CD4-positive, alpha-beta T cell treated with Interleukin-17A for 1 hour (primary cell): ENCODE measurements at regions not wholly inside any gene's neighbourhood (a gene's known extent, or its start where the extent isn't known, plus 50 kb on each side); places are given as distances from the start of the nearest gene placed in this dataset.

Experiments
- DNase-seq: peaks from one replicate; pipeline ENCODE4 v3.0.0-alpha.2; 2020

DNA sequence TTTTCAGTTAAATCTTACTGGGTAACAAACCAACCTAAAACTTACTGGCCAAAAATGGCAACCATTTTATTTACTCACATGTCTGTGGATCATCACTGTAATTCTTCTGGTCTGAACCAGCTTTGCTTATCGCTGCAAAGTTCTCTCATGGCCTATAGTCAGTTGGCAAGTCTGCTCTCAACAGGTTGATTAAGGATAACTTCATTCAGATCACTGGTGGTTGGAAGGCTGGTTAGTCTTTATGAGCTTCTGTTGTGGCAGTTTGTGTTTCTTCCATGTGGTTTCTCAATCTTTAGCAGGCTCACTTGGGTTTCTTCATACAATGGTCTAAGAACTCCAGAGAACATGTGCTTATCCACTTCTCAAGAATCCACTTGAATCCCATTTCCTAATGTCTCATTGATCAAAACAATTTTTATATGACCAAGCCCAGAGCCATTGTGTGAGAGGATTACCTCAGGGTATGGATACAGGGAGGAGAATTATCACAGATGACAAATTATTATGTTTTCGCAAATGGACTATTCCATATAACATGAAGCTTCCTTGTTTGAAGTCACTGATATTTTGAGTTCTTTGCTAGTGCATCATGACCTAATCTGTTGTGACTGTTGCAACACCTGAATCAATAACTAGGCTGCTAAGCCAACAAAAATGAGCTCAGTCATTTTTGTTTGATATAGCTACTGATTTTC is 155.4 kb upstream of the BMP2 start:
- DNase-seq, result no peak

GRCh38 chr20:6606651-6607050 is 160.8 kb upstream of the BMP2 start:
- no peak for DNase-seq

GRCh38 chr20:6605055-6605935 is 162.2 kb upstream of the BMP2 start:
- no peak for DNase-seq

DNA sequence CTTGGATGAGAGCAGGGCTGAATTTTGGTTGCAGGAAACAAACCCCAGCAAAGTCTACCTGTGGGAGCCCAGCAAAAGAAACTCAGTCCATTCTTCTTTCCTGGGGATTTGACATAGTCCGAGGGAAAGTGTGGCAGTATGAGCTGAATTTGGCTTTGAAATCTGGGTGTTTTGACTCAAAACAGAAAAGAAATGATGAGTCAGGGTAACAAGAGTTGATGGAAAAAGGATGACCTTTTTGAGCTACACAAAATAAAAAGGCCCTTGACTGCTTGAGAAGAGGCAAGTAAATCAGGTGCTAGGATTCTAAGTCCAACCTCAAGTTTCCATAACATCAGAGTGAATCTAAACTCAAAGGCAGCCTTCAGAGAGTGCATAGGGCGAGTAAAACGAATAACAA is 163.3 kb upstream of the BMP2 start:
- DNase-seq, result no peak

- DNase-seq, result no peak
Measured at GRCh38 chr20:6599876-6600735, 167.4 kb upstream of the BMP2 start.

- DNase-seq, result no peak
Measured at GRCh38 chr20:6595704-6596103, 171.8 kb upstream of the BMP2 start.

GRCh38 chr20:6590891-6591637 is 176.4 kb upstream of the BMP2 start:
- no peak for DNase-seq

DNA sequence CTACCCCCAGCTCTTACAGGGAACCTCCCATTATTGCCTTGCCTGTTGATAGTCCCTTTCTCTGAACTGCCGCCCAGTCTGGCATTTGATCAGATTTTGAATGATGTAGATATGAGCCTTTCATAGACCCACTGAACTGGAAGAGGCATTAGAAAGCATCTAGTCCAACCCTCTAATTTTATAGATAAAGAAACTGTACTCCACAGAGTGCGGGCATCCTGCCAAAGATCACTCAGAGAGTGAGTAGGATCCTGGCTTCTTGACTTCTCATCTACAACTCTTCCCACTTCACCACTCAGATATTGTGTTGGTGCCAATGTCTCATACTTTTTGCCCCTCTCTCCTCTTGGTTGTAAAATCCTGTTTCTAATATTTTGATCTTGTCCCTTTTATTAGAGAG is 179.2 kb upstream of the BMP2 start:
- DNase-seq, result no peak

DNA sequence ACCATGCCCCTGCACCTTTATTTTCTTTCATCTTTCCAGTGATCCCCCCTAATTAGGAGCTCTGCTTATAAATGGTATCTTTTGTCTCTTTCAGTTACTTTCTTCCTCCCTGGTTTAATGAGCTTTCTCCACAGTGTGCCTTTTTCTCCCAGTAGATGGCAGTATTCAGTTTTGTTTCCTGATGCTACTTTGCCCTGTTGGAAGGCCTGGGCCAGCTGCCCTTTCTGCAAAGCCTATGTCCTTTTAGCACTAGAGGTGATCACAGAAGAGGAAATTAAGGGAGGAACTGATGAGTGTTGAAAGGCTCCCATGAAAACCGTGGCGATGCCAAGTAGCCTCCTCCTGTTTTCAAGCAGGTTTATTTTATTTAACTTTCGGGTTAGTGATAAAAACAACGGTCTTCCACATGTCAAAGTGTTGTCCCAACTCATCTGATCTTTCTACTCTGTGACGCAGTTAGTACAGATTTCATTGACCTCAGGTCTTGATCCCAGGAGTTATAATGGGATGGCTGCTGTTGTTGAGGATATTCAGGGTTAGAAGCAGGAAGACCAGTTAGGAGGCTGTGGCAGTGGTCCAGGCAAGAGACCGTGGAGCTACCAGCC is 184.2 kb upstream of the BMP2 start:
- DNase-seq, result no peak

DNA sequence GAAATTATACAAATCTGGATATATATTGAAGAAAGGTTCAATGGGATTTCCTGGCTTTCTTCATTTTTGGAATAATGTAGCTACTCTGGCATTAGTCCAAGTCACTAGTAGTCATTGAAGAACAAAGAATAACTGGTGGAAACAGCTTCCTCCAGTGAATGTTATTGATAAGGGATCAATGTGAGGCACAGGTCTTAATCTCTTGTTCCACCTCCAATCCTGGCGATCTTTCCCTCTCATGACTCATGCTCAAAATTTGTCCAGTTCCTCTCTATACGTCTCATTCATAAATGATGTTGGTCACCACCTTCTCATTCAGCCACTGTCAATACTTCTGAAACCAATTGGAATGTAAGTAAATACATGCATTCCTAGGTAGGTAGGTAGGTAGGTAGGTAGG is 185.0 kb upstream of the BMP2 start:
- no peak for DNase-seq

- DNase-seq, result no peak
Measured at GRCh38 chr20:6580486-6580885, 187.0 kb upstream of the BMP2 start.

GRCh38 chr20:6579824-6580223 is 187.7 kb upstream of the BMP2 start:
- no peak for DNase-seq

DNA sequence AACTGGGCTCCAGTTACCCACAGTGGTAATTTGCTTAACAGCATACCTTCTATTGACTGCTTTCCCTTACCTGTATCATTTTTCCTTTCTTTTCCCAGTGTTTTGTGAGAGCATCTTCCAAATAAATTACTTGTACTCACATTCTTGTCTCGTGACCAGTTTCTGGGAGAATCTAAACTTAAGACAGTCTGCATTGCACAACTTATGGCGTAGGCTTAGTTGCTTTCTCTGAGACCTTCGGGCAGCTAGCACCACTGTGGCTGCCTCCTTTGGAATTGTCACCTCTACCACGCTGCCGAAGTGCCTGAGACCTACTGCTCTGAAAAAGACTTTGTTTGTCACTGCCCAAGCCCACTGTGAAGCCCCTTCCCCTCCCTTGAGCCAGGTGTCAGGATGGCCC is 188.1 kb upstream of the BMP2 start:
- no peak for DNase-seq

DNA sequence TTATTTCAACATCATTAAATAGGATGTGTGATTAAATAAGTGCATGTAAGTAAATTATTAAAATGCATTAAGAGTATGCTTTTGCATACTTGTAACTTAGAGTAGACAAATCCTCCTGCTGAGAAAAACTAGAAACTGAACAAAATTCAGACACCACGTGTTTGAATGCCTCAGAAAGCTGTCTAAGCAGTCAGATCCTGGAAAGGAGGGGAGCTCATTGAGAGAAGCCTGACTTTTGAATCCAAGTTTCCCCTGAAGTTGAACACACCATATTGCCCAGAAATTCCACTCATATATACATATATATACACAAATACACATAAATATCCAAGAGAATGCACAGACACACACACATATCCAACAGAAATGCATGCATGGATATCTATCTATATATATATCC is 190.0 kb upstream of the BMP2 start:
- DNase-seq, result no peak

- DNase-seq, result no peak
Measured at GRCh38 chr20:6576726-6577125, 190.8 kb upstream of the BMP2 start.

DNA sequence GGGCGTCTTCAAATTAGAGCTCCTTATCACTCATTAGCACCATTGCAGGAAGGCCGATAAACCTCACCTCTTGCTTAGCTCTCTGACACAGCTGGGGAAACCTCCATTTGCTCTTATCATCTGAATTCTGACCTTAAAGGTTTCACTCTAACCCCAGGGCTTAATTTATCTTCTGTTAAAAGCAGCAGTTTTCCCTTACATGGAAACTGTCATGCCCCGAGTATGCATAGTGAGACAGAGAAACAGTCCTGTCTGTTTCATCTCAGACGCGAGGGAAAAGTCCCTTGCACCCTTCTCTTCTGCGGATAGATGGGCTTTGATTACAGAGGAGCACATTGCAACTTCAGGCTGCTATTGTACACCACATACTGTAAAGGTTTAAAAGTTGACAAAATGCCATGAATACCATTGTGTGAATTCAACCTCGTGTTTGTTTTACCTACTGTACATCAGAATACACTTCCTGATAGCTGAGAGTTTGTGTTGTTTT is 191.5 kb upstream of the BMP2 start:
- no peak for DNase-seq

DNA sequence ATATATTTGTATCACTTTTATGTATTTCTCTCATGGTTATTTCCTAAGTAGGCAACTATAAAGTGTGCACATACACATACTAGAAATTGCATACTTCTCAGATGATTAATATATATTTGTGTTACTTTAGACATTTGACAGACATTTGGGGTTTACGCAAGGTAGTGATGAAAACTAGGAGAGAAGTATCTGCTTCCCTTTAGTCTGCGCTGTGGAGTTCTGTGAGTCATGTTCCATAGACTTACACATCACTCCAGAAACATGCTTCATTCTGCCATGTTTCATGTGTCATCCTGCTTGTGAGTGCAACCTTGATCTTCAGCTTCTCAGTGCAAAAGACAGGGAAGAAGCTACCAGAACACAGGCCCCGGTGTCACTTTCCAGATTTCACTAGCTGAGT is 200.7 kb upstream of the BMP2 start:
- no peak for DNase-seq

DNA sequence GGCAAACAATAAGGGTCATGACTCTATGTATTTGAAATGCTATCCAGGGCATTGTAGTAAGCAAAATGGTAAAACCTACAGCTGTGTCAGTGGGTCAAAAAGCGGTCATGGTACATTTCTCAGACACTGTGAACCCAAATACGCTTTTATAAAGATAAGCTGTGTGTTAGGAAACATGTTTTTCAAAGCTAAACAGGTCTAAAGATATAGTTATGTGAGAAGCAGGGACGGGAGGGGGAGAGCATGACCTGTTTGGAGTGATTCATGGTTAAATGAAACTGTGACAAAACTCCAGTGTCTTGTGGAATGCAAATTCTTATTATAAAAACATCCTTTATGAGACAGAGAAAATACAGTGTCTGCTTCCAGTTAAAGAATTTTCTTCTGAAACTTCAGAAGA is 205.4 kb upstream of the BMP2 start:
- DNase-seq, result no peak

DNA sequence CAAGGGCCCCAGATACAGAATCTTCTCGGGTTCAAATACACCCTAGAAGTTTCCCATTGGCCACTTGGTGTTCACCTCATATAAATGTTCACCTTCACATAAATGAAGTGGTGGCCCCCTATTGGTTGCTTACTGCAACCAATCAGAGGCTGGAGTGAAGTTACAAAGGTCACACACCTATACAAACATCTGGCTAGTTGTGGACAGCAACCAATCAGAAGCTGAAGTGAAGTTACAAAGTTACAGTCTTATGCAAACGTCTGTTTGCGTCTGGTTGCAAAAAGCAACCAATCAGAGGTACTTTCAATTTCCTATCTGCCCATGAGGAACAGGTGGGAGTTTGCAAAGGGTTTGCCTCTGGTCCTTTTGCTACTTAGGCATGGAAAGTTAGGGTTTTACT is 206.5 kb upstream of the BMP2 start:
- DNase-seq, result no peak

DNA sequence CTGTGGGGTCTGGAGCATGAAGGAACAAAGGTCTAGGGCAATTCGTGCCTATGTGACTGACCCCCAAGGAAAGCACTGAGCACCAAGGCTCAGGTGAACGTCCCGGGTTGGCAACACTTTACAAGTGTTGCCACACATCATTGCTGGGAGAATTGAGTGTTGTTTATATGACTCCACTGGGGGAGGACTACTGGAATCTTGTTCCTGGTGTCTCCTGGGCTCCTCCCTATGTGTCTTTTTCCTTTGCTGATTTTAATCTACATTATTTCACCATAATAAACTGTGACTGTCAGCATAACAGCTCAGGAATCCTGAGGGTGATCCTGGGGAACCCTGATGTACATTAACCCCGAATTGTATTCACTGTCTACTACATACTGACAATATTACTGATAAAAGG is 207.7 kb upstream of the BMP2 start:
- DNase-seq, result no peak

DNA sequence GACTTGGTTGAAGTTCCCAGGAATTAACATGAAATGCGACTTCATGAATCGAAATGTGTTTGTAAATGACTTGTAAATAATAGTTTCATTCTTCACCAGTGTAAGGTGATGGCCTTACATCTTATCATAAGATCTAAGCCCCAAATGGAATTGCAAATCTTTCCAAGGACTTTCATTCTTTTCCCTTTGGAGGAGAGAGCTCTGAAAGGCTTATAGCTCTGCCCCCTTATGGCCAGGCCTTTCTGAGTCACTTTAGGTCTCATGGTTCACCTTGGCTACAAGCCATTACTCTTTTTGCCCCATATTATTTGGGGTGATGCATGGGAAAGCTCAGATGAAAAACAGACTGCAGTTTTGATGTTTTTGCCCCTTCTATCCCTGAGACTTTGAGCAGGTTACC is 209.1 kb upstream of the BMP2 start:
- no peak for DNase-seq

- DNase-seq, result no peak
Measured at GRCh38 chr20:6533761-6534479, 233.6 kb upstream of the BMP2 start.
